ENCODE measurements at regions not wholly inside any gene's neighbourhood (a gene's known extent, or its start where the extent isn't known, plus 50 kb on each side); places are given as distances from the start of the nearest gene placed in this dataset.
"Not testable (repeated sequence)": the region's sequence is repeated elsewhere in the genome, so short reads cannot be mapped to it uniquely, and the experiment has no call there.

DNA sequence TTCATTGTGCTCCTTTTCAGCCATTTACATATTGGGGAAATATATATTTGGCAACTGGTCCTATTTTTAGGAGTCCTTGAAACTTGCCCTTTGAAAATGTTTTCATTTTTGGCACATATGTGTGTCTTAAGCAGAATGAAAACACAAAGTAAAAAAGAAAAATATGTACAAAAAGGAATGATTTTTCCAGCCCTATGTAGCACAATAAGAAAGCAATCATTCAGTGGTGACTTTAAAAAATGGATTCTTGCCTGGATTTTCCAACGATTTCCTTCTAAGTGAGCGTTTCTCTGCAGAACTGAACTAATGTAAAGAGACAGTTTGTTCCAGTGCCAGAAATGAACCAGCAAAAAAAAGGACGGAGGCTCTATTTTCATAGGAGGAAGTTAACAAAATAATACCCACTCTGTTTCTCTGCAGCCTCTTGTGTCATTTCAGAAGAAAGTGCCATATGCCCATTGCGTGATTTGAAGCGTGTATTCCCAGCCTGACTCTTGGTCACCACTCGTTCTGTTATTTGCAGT is 340.1 kb downstream of the SETD4 start:
- TF ChIP-seq, protein P1, sequence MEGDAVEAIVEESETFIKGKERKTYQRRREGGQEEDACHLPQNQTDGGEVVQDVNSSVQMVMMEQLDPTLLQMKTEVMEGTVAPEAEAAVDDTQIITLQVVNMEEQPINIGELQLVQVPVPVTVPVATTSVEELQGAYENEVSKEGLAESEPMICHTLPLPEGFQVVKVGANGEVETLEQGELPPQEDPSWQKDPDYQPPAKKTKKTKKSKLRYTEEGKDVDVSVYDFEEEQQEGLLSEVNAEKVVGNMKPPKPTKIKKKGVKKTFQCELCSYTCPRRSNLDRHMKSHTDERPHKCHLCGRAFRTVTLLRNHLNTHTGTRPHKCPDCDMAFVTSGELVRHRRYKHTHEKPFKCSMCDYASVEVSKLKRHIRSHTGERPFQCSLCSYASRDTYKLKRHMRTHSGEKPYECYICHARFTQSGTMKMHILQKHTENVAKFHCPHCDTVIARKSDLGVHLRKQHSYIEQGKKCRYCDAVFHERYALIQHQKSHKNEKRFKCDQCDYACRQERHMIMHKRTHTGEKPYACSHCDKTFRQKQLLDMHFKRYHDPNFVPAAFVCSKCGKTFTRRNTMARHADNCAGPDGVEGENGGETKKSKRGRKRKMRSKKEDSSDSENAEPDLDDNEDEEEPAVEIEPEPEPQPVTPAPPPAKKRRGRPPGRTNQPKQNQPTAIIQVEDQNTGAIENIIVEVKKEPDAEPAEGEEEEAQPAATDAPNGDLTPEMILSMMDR (conservative IDR thresholded peaks at IDR 0.05; ENCODE audit: low read length) = no peak
- no peak for DNase-seq (ENCODE audit: low read depth)
- no peak overlapping the region for H3K4me3 ChIP-seq (ENCODE audit: low read length)

DNA sequence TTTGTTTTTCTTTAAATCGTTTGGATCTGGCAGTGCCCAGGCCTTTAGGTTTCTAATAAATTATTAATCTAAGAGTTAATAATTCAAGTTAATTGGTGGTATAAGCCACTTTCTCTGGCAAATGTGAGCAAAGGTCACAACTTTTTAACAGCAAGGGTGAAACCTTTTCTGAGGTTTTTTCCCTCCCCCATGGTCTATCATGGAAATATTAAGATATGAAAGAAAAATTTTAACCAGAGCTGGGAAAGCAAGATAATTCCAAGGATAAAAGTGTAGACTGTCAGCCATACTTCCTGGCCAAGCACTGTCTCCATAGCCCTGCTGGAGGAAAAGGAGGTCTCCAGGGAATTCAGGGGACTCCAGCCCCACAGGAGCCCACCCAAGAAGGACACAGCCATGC is 341.2 kb downstream of the SETD4 start:
- no peak for DNase-seq (ENCODE audit: low read depth)
- no peak overlapping the region for H3K4me3 ChIP-seq (ENCODE audit: low read length)
- TF ChIP-seq, protein P1 (conservative IDR thresholded peaks at IDR 0.05; ENCODE audit: low read length) = no peak

DNA sequence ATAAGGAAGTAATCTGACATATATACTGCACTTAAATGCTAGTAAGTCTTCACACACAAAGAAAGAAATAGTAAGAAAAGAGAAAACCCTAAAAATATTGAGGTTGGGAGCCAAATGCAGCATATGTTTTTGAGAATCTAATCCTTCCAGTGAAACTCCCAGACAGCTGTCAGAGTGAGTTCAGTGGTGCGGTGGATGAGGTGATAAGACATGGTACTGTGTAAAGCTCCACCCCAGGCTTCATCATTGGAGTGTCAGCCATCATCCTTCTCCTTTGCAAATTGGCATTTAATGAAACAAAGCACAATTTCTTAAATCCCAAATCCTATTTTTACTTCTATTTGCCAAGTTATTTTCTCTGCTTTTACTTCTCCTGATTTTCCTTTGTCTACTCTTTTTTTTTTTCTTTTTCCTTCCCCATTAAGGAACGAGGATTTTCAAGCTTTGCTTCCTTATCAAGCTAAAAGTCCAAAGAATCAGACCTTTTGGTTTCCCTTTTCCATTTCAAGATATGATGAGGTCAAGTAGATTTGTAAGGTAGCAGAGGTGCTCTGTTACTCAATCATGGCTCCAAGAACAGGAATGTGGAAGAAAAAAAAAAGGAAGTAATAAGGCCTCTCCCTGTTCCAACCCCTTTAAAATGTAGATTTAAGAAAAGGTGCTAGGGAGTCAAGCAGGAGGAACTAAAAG is 343.3 kb downstream of the SETD4 start:
- TF ChIP-seq, protein P1 (conservative IDR thresholded peaks at IDR 0.05; ENCODE audit: low read length) = no peak
- no peak overlapping the region for H3K4me3 ChIP-seq (ENCODE audit: low read length)
- DNase-seq (ENCODE audit: low read depth) = no peak

DNA sequence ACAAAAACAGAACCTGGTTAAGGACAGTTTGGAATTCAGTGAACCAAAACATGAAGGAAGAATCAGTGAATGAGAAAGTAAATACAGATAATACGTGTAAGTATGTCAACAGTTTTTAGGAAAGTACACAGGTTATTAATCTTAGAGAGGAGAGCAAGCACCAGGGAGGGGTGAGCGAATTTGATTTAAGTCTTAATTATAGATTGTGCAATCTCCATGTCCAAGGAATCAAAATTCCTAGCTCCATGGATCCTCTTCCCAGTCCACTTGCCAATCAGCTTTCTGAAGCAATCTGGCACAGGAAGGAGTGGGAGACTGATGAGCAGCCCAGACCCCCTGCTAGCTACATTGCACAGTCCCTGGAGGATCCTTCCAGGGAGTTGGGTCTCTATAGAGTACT is 346.4 kb downstream of the SETD4 start:
- H3K4me3 ChIP-seq (ENCODE audit: low read length) = no peak overlapping the region
- TF ChIP-seq, protein P1 (conservative IDR thresholded peaks at IDR 0.05; ENCODE audit: low read length) = no peak
- no peak for DNase-seq (ENCODE audit: low read depth)

DNA sequence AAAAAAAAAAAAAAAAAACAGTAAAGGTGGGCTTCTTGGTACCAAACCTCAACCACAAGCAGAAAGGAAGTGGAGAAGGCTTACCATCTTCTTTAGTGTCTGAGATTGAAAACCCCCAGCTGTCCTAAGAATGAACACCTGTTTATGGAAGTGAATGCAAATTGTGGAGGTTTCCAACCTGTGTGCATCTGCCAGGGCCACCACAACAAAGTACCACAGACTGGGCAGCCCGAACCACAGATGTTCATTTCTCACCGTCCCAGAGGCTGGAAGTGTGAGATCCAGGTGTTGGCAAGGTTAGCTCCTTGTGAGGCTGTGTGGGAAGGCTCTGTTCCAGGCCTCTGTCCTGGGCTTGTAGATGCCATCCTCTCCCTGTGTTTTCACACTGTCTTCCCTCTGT is 348.7 kb downstream of the SETD4 start:
- TF ChIP-seq, protein P1 (conservative IDR thresholded peaks at IDR 0.05; ENCODE audit: low read length) = no peak
- no peak overlapping the region for H3K4me3 ChIP-seq (ENCODE audit: low read length)
- no peak for DNase-seq (ENCODE audit: low read depth)

DNA sequence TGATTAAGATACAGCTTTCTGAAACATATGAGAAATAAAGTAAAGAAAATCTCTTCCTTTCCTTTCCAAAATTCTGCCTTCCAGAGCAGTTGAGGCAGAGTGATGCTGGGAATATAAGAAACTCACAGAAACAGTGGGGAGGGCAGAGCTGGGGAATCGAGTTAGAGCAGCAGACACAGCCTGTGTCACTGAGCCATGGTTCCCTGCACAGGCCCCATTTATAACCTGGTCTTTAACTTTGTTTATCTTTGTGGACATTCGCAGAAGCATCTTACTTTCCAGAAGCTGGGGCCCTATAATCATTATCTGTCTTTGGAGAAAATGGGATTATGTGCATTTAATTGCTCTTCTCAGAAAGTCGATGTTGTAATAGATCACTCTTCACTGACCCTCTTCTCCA is 349.1 kb downstream of the SETD4 start:
- TF ChIP-seq, protein P1 (conservative IDR thresholded peaks at IDR 0.05; ENCODE audit: low read length) = no peak
- no peak overlapping the region for H3K4me3 ChIP-seq (ENCODE audit: low read length)
- DNase-seq (ENCODE audit: low read depth) = no peak

DNA sequence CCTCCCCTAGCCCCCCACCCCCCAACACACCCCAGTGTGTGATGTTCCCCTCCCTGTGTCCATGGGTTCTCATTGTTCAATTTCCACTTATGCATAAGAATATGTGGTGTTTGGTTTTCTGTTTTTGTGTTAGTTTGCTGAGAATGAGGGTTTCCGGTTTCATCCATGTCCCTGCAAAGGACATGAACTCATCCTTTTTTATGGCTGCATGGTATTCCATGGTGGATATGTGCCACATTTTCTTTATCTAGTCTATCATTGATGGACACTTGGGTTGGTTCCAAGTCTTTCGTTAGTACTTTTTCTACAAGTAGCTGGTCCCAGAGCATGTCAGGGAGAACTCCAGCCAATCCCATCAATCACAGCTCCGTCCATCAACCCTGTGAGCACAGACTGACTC is 350.3 kb downstream of the SETD4 start:
- not testable (repeated sequence) for H3K4me3 ChIP-seq (ENCODE audit: low read length); DNase-seq (ENCODE audit: low read depth)
